ENCODE measurements at regions not wholly inside any gene's neighbourhood (a gene's known extent, or its start where the extent isn't known, plus 50 kb on each side); places are given as distances from the start of the nearest gene placed in this dataset.
"Not testable (repeated sequence)": the region's sequence is repeated elsewhere in the genome, so short reads cannot be mapped to it uniquely, and the experiment has no call there.

DNA sequence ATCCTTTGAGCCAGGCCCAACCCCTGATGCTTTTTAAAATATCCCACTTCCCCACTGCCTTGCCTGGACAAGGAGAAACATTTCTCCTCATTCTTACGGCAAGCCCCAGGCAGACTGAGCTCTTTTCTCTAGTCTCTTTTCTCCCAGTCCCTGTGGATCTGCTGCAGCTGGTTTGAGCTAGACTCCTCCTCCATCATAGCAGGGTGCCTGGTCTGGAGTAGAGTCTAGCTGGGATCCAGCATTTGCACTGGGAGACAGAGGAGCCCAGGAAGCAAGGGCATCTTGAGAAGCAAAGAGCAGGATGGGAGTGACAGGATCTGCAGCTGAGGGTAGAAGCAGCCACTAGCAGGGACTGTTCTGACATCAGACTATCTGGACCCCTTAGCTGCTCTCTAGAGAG, 562.3 kb upstream of the COBL start:
- DNase-seq, result no peak

DNA sequence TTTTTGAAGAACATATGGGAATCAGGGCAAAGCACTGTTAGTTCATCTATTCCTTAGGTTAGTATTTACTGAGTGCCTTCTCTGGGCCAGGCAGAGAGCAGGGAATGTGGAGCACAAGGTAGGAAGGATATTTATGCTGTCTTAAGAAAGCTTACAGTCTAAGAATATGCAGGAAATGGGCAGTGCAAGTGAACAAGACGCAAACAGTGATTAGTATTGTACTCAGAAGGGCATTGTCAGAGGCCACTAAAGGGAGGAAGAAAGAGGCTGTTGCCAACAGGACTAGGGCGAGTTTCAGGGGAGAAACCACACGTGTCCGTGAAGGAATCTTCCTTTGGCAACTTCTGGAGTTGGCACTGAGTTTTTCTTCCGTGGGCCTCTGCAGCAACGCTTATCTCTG, 552.8 kb upstream of the COBL start:
- DNase-seq, result no peak

DNA sequence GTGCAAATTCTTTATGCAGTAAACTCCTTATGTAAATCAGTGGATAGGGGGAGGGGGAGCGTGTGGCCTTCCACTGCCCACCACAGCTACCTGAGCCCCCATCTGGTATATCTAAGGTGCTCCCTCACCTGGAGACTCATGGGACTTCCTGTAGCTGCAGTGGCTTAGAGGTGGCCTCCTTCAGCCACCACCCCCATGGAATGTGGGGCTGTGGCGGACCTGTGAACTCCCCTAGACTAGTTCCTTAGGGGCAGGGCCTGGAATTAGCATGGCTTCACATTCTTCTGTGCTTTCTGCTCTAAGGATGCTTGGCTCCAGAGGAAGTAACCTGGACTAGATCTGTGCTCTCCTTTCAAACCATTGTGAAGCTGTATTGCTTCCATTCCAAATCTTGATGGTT, 550.5 kb upstream of the COBL start:
- no peak for DNase-seq

DNA sequence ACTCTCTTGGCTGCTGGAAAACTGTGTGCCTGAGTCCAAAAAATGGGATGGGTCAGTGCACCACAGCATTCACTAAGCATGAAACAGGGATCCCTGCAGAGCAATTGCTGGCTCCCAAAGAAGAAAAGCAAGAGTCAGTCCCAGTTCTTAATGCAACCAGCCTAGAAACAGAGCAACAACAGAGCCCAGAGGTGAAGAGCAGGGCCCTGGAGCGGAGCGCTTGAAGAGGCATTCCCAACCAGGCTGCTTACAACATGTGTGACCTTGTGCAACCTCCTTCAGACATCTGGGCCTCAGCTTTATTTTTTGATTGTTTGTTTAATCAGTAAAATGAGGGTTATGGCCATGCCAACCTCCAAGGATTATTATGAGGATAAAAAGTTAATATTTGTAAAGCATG, 543.7 kb upstream of the COBL start:
- DNase-seq, result no peak

DNA sequence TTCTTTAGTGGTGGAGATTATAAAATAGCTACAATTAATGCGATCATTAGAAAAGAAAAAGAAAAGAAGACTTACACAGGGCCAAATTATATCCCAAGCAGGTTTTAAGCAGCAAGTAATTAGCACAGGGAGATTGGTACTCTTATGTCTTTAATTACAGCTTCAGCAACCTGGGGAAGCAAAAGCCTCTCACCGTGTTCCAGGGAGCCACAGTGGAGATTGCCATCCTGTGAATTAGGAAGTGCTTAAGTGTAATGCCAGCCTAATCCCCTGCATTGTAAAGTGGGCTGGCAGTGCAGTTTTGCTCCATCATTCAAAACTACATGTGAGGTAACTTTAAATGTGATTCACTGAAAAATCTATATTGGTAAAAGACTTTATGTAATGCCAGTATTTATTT, 533.5 kb upstream of the COBL start:
- no peak for DNase-seq

DNA sequence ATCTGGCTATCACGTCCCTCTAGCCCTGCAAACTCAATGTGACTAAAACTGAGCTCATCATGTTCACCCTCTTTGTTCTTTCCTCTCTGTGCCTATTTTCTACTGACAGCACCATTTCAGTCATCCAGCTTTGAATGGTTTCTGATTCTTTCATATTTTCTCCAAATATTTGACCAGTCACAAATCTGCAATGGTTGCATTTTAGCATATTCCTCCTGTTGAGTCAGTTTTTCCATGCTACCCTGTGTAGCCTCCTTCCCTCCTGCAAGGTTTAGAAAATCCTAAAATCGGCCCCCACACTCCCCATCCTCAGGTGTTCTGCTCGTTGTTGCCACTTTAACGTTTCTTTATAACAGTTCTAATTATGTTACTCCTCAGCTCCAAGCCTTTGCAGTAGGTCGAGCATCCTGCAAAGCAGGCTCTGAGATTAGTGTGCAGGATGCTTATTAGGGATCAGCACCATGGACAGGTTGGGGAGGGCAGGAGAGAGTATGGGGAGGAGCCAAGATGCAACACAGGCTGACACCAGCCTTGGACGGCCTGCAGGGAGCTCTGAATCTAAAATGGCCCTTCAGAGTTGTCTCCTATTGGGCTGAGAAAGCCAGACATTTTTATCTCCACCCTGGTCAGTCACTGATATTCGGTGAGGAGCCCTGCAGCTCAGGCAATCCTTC, 531.0 kb upstream of the COBL start:
- DNase-seq, result no peak

DNA sequence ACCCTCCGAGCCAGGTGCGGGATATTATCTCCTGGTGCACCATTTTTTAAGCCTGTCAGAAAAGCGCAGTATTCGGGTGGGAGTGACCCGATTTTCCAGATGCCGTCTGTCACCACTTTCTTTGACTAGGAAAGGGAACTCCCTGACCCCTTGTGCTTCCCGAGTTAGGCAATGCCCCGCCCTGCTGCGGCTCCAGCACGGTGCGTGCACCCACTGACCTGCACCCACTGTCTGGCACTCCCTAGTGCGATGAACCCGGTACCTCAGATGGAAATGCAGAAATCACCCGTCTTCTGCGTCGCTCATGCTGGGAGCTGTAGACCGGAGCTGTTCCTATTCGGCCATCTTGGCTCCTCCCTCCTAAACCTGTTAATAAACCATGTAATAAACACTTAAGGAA, 522.5 kb upstream of the COBL start:
- not testable (repeated sequence) for DNase-seq

DNA sequence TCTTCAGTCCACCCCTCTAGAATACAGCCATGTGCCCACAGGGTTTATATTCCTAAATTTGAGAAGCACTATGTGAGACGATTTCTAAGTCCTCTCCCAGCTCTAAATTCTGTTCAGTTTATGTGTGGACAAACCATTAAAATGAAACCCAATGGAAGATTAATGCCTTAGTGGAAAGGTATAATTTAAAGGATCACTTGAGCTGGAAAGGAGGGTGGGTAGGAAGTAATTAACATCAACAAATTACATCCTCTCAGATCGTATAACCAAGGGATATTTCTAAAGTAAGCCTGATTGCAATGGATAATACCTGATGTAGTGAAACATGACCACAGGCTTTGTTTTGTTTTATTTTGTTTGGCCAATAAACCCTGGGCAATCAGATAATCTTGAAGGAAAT, 511.0 kb upstream of the COBL start:
- DNase-seq, result no peak

DNA sequence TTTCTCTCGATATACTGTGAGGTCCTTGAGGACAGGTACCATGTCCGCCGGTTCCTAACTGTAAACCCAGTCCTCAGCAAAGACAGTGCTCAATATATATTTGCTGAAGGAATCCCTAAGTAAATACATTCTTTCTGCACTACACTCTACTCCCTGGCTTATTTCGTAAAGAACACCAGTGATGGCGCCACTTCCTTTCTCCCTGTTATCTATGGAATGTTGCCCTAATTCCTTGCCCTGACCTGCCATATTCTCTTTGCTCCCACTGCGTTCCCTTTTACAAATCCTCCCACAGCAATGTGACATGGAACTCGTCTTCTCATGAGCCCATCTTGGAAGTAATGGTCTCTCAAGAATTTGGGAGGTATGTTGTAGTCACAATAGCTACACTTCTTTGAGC, 507.4 kb upstream of the COBL start:
- no peak for DNase-seq

DNA sequence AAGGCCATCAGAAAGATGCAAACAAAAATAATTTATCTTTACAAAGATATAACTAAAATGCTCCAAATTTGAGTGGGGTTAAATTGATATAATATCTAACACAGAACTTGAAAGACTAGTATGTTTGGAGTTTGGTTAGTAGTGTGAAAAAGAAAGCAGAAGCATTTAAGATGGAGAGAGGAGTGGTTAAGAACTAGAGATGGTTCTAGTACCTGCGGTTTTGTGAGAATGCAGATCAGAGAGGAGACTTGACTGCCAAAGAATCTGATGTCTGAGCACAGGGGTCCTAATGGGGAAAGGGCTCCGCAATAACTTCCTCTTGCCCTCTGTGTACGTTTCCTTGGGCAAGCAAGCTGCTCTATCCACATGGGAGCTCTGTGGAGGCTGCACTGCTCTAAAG, 506.8 kb upstream of the COBL start:
- no peak for DNase-seq

DNA sequence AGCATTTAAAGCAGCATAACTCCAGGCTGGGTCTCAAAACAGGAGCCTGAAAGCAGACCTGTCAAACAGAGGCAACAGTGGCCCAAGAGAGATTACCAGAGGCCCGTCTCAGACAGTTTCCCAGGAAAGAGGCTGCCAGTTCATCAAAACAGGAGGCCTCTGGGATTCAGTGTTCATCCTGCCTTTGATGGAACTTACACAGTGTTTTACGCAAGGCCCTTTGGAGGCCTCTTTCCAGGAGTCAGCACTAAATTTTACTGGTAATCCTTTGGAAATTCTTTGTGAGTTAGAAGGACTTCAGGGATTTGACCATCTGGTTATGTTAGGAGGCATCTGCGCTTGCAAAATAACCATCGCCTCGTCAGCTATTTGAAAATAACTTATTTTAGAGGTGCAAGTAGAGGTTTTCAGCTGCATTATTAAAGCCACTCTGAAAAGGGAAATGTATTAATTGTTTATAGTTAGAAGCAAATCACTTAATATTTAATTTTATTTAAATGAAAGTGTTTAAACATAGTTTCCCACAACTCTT, 501.2 kb upstream of the COBL start:
- no peak for DNase-seq

DNA sequence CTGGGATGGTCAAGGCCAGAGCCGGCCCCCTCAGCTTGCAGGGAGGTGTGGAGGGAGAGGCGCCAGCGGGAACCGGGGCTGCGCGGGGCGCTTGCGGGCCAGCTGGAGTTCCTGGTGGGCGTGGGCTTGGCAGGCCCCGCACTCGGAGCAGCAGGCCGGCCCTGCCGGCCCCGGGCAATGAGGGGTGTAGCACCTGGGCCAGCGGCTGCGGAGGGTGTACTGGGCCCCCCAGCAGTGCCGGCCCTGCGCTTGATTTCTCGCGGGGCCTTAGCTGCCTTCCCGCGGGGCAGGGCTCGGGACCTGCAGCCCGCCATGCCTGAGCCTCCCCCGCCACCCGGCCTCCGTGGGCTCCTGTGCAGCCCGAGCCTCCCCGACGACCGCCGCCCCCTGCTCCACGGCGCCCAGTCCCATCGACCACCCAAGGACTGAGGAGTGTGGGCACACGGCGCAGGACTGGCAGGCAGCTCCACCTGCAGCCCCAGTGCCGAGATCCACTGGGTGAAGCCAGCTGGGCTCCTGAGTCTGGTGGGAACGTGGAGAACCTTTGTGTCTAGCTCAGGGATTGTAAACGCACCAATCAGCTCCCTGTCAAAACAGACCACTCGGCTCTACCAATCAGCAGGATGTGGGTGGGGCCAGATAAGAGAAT, 489.3 kb upstream of the COBL start:
- not testable (repeated sequence) for DNase-seq

DNA sequence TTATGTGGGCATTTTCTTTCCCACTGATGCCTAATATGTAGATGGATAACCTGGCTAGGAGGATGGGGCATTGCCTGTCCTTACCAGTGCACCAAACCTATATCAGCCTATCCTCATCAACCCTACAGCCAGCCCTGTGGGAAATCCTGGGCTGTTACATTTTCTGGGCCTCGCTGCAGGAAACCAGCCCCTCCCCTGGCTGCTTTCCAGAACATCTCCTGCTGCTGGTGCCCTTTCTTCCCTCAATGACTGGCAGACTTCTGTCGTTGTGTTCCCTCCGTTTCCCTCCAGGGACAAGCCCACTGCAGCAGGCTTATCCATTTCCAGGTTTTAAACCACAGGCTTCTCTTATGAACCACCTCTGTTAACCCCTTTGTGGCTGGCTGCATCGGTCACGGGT, 486.1 kb upstream of the COBL start:
- DNase-seq, result no peak

DNA sequence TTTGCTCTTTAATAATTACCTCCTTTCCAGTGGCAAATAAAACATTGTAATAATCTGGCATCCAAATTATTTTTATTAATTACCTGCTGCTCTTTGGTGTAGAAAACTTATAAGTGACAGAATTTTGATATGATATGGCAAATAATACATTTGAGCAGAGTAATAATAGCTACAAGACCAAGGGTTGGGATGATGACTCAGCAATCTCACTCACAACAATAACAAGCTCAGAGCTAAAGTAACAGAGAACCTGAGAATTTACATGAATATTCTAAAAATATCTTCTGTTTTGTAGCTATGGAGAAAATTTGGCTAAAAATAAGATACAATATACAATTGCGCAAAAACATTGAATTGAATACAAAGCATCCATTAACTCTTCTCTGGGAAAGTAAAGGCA, 480.8 kb upstream of the COBL start:
- DNase-seq, result no peak

DNA sequence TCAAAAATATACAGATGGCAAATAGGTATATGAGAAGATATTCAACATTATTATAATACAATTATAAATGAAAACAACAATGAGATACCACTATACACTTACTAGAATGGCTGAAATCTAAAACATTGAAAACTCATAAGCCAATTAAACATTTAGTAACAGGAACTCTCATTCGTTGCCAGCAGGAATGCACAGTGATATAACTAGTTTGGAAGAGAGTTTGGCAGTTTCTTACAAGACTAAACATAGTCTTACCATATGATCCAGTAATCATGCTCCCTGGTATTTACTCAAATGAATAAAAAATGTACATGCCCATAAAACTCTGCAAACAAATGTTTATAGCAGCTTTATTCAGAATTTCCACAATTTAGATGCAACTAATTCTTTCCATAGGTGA, 476.2 kb upstream of the COBL start:
- DNase-seq, result no peak

DNA sequence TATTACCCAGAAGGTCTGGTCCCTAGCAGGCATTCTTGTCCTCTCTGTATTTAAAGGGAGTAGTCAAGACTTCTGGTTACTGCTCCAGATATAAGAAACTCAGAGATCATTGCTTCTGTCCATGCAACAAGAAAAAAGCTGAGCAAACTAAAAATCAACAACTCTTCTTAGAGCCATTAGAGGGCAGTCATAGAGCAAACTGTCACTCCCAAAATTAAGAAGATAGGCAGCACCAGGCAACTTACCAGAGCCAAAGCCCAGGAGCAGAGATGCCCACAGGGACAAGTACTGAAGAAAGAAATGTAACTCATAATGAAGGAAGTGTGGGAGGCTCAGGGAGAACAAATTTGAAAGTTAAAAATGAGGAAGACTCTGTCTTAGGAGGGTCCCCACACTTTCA, 472.9 kb upstream of the COBL start:
- no peak for DNase-seq

DNA sequence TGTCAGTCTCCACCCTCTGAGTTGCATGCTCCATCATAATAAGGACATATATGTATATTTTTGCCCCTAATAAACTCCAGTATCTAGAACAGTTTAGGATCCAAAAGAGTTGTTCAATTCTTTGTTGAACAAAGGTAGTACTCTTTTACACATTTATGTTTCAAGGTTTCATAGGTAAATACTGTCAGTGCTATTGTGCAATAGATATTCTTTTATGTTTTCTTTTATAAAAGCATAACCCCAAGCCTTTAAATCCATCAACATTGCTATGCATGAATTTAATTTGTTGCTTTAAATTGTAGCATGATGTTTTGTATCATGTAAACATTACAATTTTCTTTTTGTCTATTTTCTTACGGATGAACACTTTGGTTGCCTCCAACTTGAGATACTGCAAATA, 469.7 kb upstream of the COBL start:
- no peak for DNase-seq

DNA sequence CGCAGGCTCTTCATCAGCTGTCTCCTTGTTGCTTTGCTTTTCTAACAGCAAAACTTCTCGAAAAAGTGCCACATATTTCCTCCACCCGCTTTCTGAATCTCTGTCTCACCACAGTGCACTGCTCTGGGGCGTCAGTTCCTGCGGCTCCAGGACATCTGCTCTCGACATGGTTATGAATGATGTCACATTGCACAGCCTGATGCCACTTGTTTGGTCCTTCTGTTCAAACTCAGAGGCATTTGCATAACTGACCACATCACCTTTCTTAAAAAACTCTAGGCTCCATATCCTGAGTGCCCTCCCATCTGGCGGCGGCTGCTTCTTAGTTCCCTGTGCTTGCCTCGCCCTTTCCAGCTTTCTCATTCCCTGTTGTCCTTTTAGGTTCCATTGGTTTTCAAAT, 469.3 kb upstream of the COBL start:
- no peak for DNase-seq

DNA sequence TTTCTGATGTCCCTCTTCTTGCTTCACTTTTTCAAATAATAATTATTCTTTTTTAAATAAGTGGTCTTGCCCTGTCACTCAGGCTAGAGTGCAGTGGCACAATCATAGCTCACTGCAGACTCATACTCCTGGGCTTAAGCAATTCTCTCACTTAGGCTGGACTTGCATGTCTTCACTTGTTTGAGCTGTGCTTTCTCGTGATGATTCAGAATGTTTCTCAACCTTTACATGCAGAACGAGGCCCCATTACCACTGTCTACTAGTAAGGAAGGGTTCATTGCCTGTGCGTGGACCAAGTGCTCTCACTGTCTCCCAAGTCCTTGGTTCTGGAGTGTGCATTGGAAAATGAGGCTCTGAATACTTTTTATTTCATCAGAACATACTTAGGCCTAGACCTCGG, 468.6 kb upstream of the COBL start:
- no peak for DNase-seq

DNA sequence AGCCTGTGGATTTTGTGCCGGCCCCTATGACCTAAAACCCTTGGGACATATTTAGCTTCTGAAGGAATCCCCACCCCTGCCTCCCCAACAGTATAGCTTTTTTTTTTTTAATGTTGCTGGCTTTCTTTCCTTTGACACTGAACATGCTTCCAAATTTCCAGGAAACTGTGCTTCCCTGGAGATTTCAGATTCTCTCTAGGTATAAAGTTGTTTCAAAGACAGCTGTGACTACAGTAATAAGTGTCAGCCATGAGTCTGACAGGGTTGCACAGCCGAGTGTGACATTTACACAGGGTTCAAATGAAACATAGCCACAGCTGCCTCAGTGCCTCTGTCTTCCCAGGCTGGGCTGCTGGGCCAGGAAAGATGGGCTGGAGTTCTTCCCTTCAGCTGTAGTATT, 466.6 kb upstream of the COBL start:
- DNase-seq, result no peak

DNA sequence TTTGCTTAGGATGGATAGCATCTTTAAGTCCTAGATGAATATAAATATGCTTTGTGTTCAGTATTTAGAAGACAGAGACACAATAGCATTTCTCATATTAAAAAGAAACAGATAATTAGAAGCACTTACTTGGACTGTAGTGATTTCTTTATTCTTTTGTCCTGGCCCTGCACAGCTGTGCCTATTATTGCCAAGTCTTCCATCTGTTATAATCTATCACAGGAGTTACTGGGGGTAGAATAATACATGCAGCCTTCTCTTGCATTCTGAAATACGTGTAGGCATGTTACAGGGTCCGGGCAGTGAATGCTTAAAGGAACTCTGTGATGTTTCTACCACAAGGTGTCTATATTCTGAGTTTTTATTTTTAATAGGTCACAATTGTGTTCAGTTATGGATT, 461.5 kb upstream of the COBL start:
- DNase-seq, result no peak

DNA sequence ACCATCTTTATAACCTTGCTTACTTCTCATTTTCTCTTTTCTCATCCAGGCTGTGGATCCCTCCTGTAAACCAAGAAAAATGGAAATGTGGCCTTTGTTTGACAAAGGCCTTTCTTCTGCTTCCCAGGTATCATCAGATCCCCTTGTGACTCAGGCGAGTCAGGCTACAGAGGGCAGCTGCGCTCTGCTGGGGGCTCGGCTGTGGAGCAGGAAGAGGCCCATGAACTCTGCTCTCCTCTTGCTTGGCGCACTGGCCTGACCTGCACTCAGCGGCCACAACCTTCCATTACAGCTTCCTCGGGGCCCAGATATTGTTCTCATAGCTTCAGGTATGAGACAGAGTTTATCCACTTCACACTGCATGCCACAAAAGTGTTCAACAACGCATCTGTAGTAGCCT, 457.6 kb upstream of the COBL start:
- DNase-seq, result no peak

DNA sequence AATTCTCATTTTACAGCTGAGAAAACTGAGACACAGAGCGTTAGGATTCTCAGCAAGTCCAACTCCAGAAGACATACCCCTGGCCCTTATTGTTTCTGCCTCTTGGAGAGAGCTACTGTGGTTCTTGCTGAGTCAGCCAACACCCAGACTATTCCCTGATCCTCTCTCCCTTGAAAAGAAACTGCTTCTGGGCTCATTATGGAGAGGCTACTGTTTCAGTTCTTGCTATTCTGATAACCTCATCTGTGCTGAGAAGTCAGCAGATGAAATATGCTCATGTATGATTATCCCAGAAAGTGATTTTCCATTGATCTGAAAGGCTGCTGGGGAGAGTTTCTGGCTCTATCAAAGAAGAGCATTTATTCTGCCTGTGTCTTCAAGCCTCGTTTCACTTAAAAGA, 455.6 kb upstream of the COBL start:
- no peak for DNase-seq

DNA sequence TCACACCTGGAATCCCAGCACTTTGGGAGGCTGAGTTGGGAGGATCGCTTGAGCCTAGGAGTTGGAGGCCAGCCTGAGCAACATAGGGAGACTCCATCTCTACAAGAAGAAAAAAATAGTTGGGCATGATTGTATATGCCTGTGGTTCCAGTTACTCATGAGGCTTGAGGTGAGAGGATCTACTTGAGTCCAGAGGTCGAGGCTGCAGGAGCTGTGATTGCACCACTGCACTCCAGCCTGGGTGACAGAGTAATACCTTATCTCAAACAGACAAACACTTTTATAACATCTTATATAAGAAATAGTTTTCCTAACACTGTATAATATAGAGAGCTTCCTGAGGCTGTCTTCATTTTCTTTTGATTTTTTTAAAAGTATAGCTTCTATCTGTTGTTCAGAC, 448.4 kb upstream of the COBL start:
- DNase-seq, result no peak

DNA sequence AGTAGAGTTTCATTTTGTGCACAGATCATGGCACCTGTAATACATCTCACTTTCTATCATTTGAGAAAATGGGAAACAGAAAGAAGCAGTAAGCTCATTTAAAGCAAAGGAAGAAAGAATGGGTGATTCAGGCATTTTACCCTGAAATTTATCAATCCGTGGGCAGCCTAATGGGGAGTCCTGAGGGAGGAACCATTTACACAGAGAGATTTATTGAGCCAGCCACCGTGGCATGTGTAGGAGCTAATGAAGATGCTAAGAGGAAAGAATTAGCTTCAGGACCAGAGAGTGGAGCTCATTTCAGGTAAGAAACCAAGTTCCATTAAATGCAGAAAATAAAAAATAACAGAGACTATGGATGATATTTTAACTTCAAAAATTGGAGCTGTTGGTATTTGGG, 443.4 kb upstream of the COBL start:
- no peak for DNase-seq

Data from CD4-positive, alpha-beta T cell treated with Interferon alpha-2 for 1 hour (primary cell).